BJ (cell line): ENCODE measurements at regions not wholly inside any gene's neighbourhood (a gene's known extent, or its start where the extent isn't known, plus 50 kb on each side); places are given as distances from the start of the nearest gene placed in this dataset.

Experiments
- CTCF ChIA-PET: fragments of 350-600 bp; formaldehyde crosslinking; extraction: SDS; loops from one replicate; lab custom pipeline; 2021; ENCODE audit warnings: antibody characterized with exemption, inconsistent platforms; lab: Yijun Ruan, JAX
- POLR2A ChIA-PET: fragments of 300-600 bp; sonication (Branson Sonifier 250); formaldehyde crosslinking; extraction: SDS; loops from one replicate; lab custom pipeline; 2021; ENCODE audit warnings: antibody characterized with exemption; lab: Charles Lee
- DNase-seq: peaks from one replicate; pipeline ENCODE4 v3.0.0-alpha.2; 2011; ENCODE audit warnings: low read depth
- H3K27me3 ChIP-seq: 2 replicates; pipeline ENCODE4 v1.6.0; 2011; ENCODE audit warnings: low read length; ENCODE audit not compliant: control insufficient read depth, insufficient read depth
- H3K36me3 ChIP-seq: 2 replicates; pipeline ENCODE4 v1.5.1; 2011; ENCODE audit warnings: low read length; ENCODE audit not compliant: control insufficient read depth, insufficient read depth
- H3K4me3 ChIP-seq: 2 replicates; pipeline ENCODE4 v1.5.1; 2011; ENCODE audit warnings: low read depth, mild to moderate bottlenecking, control low read depth, low read length
- TF ChIP-seq, protein P1 (sequence below): IDR thresholded peaks from 2 replicates; pipeline ENCODE4 v1.5.1; 2011; ENCODE audit warnings: low read depth, mild to moderate bottlenecking, control low read depth, inconsistent platforms, low read length, moderate library complexity; ENCODE audit not compliant: insufficient read depth

DNA sequence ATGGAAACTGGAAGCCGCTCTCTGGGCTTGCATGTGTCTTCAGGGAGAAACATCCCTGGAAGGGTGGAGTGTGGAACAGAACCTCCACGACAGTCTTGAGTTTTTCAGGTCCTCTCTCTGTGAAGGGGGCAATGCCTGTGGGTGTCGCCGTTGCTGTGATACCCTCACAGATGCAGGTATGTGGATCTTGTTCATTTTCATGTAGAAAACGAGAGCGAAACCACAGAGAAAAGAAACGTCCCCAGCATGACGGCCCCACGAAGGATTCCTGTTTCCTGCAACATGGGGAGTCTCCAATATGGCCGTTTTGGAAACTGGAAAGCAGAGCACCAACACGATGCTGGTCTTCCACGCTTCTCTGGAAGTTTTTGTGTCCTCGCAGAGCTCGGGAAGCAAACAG lies 187.9 kb downstream of the ALG10 start:
- Histone ChIP-seq H3K4me3 (no peak overlapping the region), H3K36me3 (no peaks in the 10 kb centered on the region), H3K27me3 (no peaks in the 10 kb centered on the region)
- ChIA-PET POLR2A (no interaction called here), CTCF (no interaction called here)
- TF ChIP-seq, protein P1, sequence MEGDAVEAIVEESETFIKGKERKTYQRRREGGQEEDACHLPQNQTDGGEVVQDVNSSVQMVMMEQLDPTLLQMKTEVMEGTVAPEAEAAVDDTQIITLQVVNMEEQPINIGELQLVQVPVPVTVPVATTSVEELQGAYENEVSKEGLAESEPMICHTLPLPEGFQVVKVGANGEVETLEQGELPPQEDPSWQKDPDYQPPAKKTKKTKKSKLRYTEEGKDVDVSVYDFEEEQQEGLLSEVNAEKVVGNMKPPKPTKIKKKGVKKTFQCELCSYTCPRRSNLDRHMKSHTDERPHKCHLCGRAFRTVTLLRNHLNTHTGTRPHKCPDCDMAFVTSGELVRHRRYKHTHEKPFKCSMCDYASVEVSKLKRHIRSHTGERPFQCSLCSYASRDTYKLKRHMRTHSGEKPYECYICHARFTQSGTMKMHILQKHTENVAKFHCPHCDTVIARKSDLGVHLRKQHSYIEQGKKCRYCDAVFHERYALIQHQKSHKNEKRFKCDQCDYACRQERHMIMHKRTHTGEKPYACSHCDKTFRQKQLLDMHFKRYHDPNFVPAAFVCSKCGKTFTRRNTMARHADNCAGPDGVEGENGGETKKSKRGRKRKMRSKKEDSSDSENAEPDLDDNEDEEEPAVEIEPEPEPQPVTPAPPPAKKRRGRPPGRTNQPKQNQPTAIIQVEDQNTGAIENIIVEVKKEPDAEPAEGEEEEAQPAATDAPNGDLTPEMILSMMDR: no peak
- no peak for DNase-seq

DNA sequence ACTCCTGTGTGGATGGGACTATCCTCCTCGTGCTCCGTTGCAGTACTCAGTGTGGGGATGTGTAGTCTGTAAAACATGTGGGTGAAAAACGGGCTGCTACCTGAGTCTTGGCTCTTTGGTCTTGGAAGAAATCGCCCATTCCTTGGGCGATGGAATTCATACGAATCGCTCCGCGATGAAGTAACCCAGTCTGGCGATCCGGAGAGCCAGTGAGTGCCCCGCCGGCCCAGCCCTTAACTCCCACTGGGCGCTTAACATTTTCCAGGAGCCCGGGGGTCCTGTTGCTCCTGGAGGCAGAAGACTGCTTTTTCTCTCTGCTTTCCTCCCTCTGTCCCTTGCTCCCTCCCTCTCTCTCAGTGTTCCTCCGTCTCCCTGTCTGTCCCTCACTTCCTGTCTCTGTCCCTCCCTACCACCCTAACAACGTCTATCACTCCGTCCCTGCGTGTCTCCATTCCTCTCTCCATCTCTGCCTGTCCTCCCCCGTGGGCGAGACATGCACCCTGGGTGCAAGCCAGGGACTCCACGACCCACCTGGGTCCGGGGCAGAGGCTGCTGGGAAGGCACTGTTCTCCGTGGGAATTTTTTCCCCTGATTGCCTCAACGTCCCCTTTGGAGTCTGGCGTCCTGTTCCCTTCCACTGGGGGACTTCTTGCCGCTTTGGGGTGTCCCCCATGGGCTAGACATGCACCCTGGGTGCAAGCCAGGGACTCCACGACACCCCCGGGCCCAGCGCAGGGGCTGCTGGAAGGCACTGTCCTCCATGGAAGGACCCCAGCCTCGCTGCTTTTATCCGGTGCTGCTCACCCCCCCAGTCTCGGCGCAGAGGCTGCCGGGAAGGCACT lies 188.6 kb downstream of the ALG10 start:
- CTCF ChIA-PET: no interaction called here
- H3K27me3 ChIP-seq: no peaks in the 10 kb centered on the region
- POLR2A ChIA-PET: no interaction called here

DNA sequence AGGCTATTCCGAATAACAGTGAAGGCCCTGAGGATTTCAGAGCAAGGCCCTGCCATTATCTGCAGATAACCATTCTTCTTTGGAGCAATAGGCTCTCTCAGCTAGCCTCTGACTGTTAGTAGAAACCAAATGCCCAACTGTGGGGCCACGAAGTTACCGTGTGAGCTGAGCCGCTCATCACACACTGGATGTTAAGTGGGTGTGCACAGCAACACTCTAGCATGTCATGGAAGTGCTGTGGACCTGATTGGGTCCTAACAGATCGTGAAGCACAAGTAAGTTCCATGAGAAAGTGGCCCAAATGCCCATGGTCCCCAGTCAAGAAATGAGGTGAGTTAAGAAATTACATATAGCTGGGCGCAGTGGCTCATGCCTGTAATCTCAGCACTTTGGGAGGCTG lies 190.4 kb downstream of the ALG10 start:
- TF ChIP-seq, protein P1: no peak
- H3K4me3 ChIP-seq: no peak overlapping the region
- no peaks in the 10 kb centered on the region for H3K27me3 ChIP-seq
- H3K36me3 ChIP-seq: no peaks in the 10 kb centered on the region
- ChIA-PET CTCF (no interaction called here), POLR2A (no interaction called here)
- no peak for DNase-seq

More for the DNA sequence above, 188.6 kb downstream of the ALG10 start:
- Histone ChIP-seq H3K4me3 (no peak overlapping the region), H3K36me3 (no peaks in the 10 kb centered on the region)
- TF ChIP-seq, protein P1: no peak
- DNase-seq: no peak

DNA sequence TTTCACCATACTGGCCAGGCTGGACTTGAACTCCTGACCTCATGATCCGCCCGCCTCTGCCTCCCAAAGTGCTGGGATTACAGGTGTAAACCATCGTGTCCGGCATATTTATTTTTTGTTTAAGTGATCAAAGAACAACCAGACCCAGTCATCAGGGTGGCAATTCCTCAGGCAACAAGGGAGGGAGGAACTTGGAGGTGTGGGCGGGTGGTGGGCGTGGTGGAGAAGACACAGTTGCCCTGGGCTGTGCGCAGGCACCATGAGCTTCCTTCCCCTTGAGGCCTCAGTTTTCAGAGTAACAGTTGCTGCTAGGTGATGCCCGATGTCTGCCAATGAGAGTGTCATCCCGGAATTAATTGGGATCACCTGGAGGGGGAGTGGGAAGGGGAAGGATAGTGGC lies 191.7 kb downstream of the ALG10 start:
- Histone ChIP-seq H3K36me3 (no peaks in the 10 kb centered on the region), H3K27me3 (no peaks in the 10 kb centered on the region), H3K4me3 (no peak overlapping the region)
- POLR2A ChIA-PET: no interaction called here
- no peak for DNase-seq
- TF ChIP-seq, protein P1: no peak
- CTCF ChIA-PET: interaction anchor here (0.6 kb wide), 1 partner anchor 8 kb away, joined by 4 read pairs; no protein-coding TSS in a partner anchor

DNA sequence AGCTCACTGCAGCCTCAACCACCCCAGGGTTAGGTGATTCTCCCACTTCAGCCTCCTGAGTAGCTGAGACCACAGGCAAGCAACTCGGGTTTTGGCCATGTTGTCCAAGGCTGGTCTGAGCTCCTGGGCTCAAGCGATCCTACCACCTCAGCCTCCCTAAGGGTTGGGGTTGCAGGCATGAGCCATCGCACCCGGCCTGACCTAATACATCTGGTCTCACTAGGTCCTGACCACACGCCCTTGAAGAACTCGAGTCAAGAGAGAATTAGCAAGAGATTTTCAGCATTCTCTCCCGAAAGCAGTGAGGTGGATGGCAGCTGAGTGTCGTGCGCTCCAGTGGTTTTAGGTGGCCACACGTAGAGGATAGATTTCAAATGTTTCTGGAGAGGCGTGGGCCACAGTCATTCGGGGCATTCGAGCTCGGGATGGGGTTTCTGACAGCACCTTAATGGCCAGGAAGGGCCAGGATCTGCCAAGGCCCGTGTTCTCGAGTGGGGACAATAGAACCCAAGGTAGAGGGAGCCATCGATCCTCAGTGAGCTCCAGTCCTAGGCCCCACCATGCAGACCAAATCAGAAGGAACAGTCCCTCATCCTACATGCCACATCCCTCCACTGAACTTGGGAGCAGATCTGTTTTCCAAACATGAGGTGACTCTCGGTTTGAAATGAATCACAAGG lies 193.1 kb downstream of the ALG10 start:
- ChIA-PET POLR2A (no interaction called here), CTCF (interaction anchor here (0.6 to 1.0 kb wide), 2 partner anchors 92 to 133 kb away, joined by 3 to 4 read pairs; no protein-coding TSS in a partner anchor)
- no peak for DNase-seq
- Histone ChIP-seq H3K27me3 (no peaks in the 10 kb centered on the region), H3K4me3 (no peak overlapping the region), H3K36me3 (no peaks in the 10 kb centered on the region)
- TF ChIP-seq, protein P1: no peak
